Endometrium (tissue), 2 donors: ENCODE measurements at regions not wholly inside any gene's neighbourhood (a gene's known extent, or its start where the extent isn't known, plus 50 kb on each side); places are given as distances from the start of the nearest gene placed in this dataset.

Experiments used
- FAIRE-seq: peaks from 2 replicates; lab custom pipeline; 2012; peaks lifted over from hg19 to GRCh38; lab: Jason Lieb, UNC
- donor health status: control.
- donor health status: control.

GRCh38 chr2:239485622-239486021 lies 84.8 kb upstream of the HDAC4 start:
- no peak for FAIRE-seq

- no peak for FAIRE-seq
Measured at GRCh38 chr2:239484571-239485355, 83.9 kb upstream of the HDAC4 start.

GRCh38 chr2:239482778-239483712 lies 82.2 kb upstream of the HDAC4 start:
- no peak for FAIRE-seq

- FAIRE-seq, result no peak
Measured at GRCh38 chr2:239479471-239479870, 78.7 kb upstream of the HDAC4 start.

- FAIRE-seq, result no peak
Measured at GRCh38 chr2:239477591-239477990, 76.8 kb upstream of the HDAC4 start.

GRCh38 chr2:239476757-239477585 lies 76.2 kb upstream of the HDAC4 start:
- FAIRE-seq, result no peak

- FAIRE-seq, result no peak
Measured at GRCh38 chr2:239476029-239476756, 75.4 kb upstream of the HDAC4 start.

GRCh38 chr2:239475161-239476028 lies 74.6 kb upstream of the HDAC4 start:
- FAIRE-seq, result no peak

GRCh38 chr2:239473211-239473805 lies 72.5 kb upstream of the HDAC4 start:
- no peak for FAIRE-seq

- FAIRE-seq, result no peak
Measured at GRCh38 chr2:239472235-239472775, 71.5 kb upstream of the HDAC4 start.

- no peak for FAIRE-seq
Measured at GRCh38 chr2:239471011-239471792, 70.4 kb upstream of the HDAC4 start.

GRCh38 chr2:239470151-239470900 lies 69.5 kb upstream of the HDAC4 start:
- no peak for FAIRE-seq

GRCh38 chr2:239469106-239469960 lies 68.5 kb upstream of the HDAC4 start:
- FAIRE-seq, result no peak

GRCh38 chr2:239468491-239469105 lies 67.8 kb upstream of the HDAC4 start:
- FAIRE-seq, result no peak

- no peak for FAIRE-seq
Measured at GRCh38 chr2:239467956-239468490, 67.2 kb upstream of the HDAC4 start.

GRCh38 chr2:239467281-239467955 lies 66.6 kb upstream of the HDAC4 start:
- no peak for FAIRE-seq
